Left ventricle myocardium inferior (tissue), 1 donor: ENCODE measurements at regions not wholly inside any gene's neighbourhood (a gene's known extent, or its start where the extent isn't known, plus 50 kb on each side); places are given as distances from the start of the nearest gene placed in this dataset.
"Not testable (repeated sequence)": the region's sequence is repeated elsewhere in the genome, so short reads cannot be mapped to it uniquely, and the experiment has no call there.

Experiments used
- DNase-seq: peaks from one replicate; pipeline ENCODE4 v3.0.0-alpha.2; 2020
- H3K27ac ChIP-seq: fragments of 200-600 bp; replicated peaks from 2 replicates; pipeline ENCODE4 v1.8.0; 2021
- H3K27me3 ChIP-seq: fragments of 200-600 bp; 2 replicates; pipeline ENCODE4 v1.8.0; 2021; ENCODE audit warnings: low read depth
- H3K36me3 ChIP-seq: fragments of 200-600 bp; 2 replicates; pipeline ENCODE4 v1.8.0; 2021
- H3K4me1 ChIP-seq: fragments of 200-600 bp; 2 replicates; pipeline ENCODE4 v1.8.0; 2021
- H3K4me3 ChIP-seq: fragments of 200-600 bp; 2 replicates; pipeline ENCODE4 v1.8.0; 2021; ENCODE audit warnings: mild to moderate bottlenecking, moderate library complexity
- H3K9me3 ChIP-seq: fragments of 200-600 bp; replicated peaks from 2 replicates; pipeline ENCODE4 v1.8.0; 2021
- intact Hi-C: fragments of 100-400 bp; cut with micrococcal nuclease; formaldehyde crosslinking; loops from one replicate; pipeline ENCODE4 v1.11.0; 2022
- donor health status: DM: no; HTN: yes; CAD: no; lungs with severe emphysema.

DNA sequence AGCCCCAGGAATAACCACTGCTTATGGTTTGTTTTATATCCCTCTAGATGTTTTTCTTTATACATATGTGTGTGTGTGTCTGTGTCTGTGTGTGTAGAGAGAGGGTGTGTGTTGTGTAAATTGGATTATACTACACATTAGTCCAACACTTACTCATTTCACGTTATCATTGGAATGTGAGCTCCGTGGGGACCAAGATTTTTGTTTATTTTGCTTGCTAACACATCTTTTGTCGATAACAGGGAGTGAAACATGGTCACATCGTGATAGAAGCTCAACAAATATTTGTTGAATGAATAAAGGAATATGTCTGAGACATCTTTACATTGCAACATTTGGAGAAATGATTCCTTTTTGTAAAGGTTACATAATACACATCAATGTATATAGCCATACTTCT is 88.8 kb downstream of the CDRT15L2 start:
- H3K27ac ChIP-seq, intact Hi-C loops, H3K27me3 ChIP-seq, H3K4me1 ChIP-seq, H3K36me3 ChIP-seq, DNase-seq, H3K9me3 ChIP-seq, H3K4me3 ChIP-seq: not testable (repeated sequence)

DNA sequence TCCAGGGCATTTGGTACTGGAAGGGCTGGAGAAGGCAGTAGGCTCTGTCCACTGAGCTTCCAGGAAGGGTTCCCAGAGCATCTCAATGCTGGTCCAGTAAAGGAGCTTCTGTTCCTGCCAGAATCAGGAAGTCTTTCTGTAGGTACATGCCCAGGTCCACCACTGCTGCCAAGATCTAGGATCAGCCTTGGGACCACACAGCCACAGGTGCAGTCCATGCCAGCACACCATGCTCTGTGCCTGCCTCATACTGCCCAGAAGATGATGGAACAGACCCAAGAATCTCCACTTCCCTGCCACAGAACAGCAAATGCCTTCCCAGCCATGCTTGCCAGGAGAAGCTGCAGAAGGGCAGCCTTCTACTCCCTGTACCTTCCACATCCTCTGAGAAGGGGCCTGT is 89.3 kb downstream of the CDRT15L2 start:
- intact Hi-C loops, H3K27ac ChIP-seq, H3K36me3 ChIP-seq, H3K9me3 ChIP-seq, H3K4me3 ChIP-seq, H3K27me3 ChIP-seq, H3K4me1 ChIP-seq, DNase-seq: not testable (repeated sequence)

DNA sequence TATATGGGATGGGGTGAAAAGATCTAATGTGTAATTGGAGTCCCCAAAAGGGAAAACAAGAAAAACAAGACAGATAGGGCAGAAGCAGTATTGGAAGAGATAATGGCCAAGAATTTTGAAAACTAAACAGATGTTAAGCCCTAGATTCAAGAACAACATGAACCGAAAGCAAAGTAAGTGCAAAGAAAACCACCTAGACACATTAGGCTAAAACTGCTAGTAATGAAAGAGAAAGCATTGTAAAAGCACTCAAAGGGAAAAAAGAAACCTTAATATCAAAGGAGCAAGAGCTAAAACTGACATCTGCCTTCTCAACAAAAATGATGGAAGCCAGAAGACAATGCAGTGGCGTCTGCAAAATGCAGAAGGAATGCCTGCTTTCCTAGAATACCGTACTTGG is 91.0 kb downstream of the CDRT15L2 start:
- intact Hi-C loops: not testable (repeated sequence)

DNA sequence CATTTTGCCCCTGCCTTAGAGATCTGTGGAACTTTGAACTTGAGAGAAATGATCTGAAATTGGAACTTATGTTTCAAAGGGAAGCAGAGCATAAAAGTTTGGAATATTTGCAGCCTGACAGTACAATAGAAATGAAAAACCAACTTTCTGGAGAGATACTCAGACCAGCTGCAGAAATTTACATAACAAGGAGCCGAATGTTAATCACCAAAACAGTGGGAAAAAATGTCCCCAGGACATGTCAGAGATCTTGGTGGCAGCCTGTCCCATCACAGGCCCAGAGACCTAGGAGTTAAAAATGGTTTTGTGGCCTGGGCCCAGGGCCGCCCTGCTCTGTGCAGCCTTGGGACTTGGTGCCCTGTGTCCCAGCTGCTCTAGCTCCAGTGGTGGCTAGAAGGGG is 94.8 kb downstream of the CDRT15L2 start:
- intact Hi-C loops: not testable (repeated sequence)

More for the DNA sequence above, 91.0 kb downstream of the CDRT15L2 start:
- not testable (repeated sequence) for H3K9me3 ChIP-seq, H3K4me3 ChIP-seq, H3K4me1 ChIP-seq, DNase-seq, H3K27me3 ChIP-seq, H3K36me3 ChIP-seq, H3K27ac ChIP-seq

DNA sequence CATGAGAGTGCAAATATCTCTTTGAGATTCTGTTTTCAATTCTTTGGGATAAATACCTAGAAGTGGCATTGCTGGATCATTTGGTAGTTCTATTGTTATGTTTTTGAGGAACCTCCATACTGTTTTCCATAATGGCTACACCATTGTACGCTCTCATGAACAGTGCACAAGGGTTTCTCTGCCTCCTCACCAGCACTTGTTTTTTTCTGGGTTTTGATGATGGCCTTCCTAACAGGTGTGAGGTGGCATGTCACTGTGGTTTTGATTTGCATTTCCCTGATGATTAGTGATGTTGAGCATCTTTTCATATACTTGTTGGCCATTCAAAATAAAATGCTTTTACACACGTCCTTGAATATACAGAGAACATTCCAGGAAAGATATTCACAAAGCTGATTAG is 96.2 kb downstream of the CDRT15L2 start:
- H3K4me1 ChIP-seq, H3K36me3 ChIP-seq, H3K27ac ChIP-seq, intact Hi-C loops, H3K9me3 ChIP-seq, DNase-seq, H3K27me3 ChIP-seq, H3K4me3 ChIP-seq: not testable (repeated sequence)

More for the DNA sequence above, 94.8 kb downstream of the CDRT15L2 start:
- H3K4me3 ChIP-seq, H3K36me3 ChIP-seq, H3K27ac ChIP-seq, DNase-seq, H3K27me3 ChIP-seq, H3K9me3 ChIP-seq, H3K4me1 ChIP-seq: not testable (repeated sequence)

DNA sequence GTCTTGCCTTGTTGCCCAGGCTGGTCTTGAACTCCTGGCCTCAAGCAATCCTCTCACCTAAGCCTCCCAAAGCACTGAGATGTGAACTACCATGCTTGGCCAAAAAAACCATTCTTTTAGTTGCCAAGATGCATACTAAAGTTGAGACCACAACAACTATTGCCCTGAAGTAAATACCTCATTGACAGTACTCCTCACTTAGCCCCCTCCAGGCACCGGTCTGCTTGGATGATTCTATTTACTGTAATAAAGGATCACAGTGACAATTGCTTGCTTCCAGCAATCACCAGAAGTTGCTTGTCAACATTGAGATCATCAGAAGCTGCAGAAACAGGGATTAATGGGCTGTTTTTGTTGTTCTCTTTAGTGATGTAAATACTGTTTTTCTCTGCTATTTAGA is 97.1 kb downstream of the CDRT15L2 start:
- H3K4me1 ChIP-seq, H3K4me3 ChIP-seq, H3K9me3 ChIP-seq, H3K36me3 ChIP-seq, DNase-seq, H3K27ac ChIP-seq, intact Hi-C loops, H3K27me3 ChIP-seq: not testable (repeated sequence)

DNA sequence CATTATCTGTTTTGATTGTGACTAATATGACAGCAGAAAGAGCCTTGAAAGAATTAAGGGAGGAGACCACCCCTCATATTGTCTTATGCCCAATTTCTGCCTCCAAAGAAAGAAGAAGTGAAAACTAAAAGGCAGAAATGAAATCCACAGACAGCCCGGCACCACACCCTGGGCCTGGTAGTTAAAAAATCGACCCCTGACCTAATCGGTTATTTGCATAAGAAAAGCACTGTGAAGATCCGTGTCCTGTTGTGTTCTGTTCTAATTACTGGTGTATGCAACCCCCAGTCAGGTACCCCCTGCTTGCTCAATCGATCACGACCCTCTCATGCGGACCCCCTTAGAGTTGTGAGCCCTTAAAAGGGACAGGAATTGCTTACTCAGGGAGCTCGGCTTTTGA is 97.9 kb downstream of the CDRT15L2 start:
- H3K9me3 ChIP-seq, H3K27me3 ChIP-seq, H3K27ac ChIP-seq, intact Hi-C loops, DNase-seq, H3K4me3 ChIP-seq, H3K4me1 ChIP-seq, H3K36me3 ChIP-seq: not testable (repeated sequence)

DNA sequence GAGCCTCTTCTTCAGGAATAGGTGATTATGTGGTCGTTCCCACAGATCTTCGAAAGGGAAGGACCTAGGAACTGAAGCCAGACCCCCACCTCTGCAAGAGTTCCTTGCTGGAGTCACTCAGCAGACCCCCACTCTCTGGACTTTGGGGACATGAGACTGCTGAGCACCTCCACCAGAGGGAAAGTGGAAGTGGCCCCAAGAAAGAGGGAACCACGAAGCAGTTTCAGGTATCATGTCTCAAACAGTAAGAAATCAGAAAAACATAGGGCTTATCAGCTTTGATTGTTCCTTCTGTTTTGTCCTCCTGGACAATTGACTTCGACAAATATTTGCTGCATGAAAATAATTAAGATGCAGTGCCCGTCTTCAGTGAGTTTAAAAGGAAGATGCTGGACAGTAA is 98.9 kb downstream of the CDRT15L2 start:
- H3K36me3 ChIP-seq, H3K4me1 ChIP-seq, DNase-seq, intact Hi-C loops, H3K27ac ChIP-seq, H3K4me3 ChIP-seq, H3K27me3 ChIP-seq, H3K9me3 ChIP-seq: not testable (repeated sequence)

DNA sequence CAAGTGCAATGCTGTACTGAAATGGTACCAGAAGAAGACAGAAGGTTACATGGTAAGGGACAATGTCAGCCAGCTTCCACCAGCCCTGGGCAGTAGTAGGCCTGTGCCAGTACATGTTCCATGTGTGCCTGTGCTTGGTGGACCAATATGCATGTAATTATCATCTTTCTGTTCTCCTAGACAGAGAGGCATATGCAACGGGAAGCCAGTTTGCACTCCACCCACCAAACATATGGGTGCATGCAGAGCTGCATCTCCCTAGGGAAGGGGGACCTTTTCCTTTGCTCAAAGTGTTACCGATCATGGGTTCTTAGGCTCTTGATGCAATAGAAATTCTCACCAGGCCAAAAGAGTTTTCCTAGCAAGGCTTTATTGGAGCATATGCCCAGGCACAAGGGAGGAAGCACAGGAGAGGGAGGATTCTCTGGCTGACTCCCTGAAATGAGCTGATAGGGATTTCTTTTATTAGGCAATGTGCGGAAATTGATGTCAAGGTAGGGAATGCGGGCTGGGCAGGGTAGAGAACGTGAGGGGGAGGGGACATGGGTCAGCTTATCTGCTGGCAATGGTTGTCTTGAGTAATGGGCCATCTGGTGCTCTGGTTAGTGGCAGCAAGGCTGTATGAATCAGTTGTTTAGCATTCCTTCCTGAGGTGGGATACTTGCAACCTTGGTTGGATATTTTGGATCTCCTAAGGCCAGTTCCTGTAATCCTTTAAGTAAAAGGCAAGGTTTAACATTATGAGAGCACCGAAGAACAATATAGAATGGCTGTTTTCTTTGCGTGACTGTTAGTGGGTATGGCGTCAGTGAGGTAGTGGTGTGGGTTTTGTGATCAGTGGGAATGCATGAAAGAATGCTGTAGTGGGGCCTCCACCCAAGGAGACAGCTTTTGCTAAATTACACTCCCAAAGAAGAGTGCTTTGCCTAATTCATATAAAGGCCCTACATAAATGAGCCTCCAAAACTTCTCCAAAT is 102.5 kb downstream of the CDRT15L2 start:
- H3K9me3 ChIP-seq, H3K27me3 ChIP-seq, H3K27ac ChIP-seq, H3K4me3 ChIP-seq, DNase-seq, intact Hi-C loops, H3K36me3 ChIP-seq, H3K4me1 ChIP-seq: not testable (repeated sequence)

DNA sequence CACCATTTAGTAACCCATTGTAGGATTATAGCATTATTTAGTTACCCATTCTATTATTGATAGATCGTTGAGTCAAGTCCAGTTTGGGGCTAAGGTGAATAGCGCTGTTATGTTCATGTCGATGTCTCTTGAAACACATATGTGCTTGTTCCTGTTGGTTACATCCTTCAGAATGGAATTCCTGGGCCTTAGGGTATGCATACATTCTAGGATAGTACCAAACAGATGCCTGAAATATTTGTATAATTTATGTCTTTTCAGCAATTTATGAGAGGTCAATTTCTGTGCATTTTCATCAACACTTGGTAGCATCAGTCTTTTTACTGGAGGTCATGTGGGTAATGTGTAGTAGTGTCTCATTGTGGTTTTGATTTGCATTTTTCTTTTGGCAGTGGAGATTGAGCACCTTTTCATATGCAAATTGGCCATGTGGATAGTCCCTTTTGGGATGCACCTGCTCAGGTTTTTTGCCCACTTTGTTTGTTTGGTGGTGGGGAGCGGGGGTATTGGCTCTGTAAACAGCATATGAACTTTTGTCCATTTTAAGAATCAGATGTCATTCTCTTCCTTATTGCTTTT is 104.2 kb downstream of the CDRT15L2 start:
- H3K4me3 ChIP-seq, H3K27me3 ChIP-seq, intact Hi-C loops, H3K36me3 ChIP-seq, H3K27ac ChIP-seq, H3K9me3 ChIP-seq, DNase-seq, H3K4me1 ChIP-seq: not testable (repeated sequence)

DNA sequence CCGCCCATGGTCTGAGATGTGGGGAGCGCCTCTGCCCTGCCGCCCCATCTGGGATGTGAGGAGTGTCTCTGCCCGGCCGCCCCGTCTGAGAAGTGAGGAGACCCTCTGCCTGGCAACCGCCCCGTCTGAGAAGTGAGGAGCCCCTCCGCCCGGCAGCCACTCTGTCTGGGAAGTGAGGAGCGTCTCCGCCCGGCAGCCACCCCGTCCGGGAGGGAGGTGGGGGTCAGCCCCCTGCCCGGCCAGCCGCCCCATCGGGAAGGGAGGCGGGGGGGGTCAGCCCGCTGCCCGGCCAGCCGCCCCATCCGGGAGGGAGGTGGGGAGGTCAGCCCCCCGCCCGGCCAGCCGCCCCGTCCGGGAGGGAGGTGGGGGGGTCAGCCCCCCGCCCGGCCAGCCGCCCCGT is 105.5 kb downstream of the CDRT15L2 start:
- H3K9me3 ChIP-seq, intact Hi-C loops, H3K27ac ChIP-seq, H3K4me1 ChIP-seq, H3K4me3 ChIP-seq, H3K27me3 ChIP-seq, DNase-seq, H3K36me3 ChIP-seq: not testable (repeated sequence)

DNA sequence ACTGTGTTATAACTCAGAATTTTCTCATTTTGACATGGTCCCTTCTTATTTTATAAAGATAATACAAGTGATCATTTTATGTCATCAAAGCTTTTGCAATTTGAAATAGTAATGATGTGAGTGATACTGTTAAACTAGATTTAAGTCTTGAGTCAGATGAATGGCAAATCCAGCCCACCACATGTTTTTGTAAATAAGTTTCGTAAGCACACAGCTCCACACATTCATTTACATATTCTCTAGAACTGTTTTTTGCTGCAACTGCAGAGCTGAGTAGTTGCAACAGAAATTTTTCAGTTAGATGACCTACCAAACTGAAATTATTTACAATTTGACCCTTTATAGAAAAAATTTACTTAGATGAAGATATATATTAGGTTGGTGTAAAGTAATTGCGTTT is 108.1 kb downstream of the CDRT15L2 start:
- DNase-seq, H3K27me3 ChIP-seq, H3K9me3 ChIP-seq, H3K36me3 ChIP-seq, H3K27ac ChIP-seq, H3K4me3 ChIP-seq, H3K4me1 ChIP-seq, intact Hi-C loops: not testable (repeated sequence)

DNA sequence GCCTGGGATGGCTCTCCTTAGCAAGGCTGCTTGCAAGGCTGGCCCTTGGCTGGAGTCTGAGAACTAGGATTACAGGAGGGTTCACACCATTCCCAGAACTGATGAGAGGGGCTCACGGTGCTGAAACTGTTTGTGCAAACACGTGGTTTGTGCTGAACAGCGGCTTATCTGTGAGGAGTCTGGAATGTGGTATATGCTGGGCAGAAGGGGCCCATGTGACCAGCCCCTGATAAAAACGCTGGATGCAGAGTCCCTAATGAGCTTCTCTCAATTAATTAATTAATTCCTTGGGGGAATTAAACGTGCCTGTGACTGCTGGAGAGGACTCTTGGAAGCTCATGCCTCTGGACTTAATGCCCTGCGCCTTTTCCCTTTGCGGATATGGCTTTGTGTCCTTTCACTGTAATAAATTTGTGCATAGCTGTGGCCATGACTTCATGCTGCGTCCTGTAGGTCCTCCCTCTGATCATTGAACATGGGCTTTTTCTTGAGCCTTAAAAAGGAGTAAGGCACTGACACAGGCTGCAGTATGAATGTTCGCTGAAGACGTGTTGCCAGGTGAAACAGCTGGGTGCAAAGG is 109.7 kb downstream of the CDRT15L2 start:
- H3K27me3 ChIP-seq, H3K4me1 ChIP-seq, H3K27ac ChIP-seq, intact Hi-C loops, DNase-seq, H3K36me3 ChIP-seq, H3K9me3 ChIP-seq, H3K4me3 ChIP-seq: not testable (repeated sequence)

DNA sequence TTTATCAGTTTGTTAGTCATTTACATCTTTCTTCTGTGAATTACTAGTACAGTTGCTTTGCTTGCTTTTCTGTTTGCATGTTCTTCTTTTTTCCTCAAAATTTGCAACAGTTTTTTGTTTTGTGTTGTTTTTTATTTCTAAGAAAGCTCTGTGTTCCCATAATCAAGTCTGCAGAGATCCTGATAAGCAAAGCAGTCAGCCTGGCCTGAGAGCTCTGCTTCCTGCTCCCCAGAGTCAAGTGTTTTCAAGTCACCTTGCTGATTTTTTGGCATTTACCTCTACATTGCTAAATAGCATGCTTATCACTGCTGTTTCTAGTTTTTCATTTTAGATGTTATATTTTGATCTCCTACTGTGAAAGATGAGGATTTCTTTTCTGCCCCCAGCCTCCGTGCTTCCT is 113.2 kb downstream of the CDRT15L2 start:
- H3K9me3 ChIP-seq, H3K36me3 ChIP-seq, intact Hi-C loops, H3K4me3 ChIP-seq, H3K27me3 ChIP-seq, H3K27ac ChIP-seq, DNase-seq, H3K4me1 ChIP-seq: not testable (repeated sequence)
